Vagina (tissue), 2 donors: ENCODE measurements at regions not wholly inside any gene's neighbourhood (a gene's known extent, or its start where the extent isn't known, plus 50 kb on each side); places are given as distances from the start of the nearest gene placed in this dataset.

Experiments
- CTCF ChIP-seq, 3 experiments: fragments of 450-650 bp in 2 of 3; fragments of 200-600 bp in 1 of 3; sonication (generic) in 1 of 3; IDR thresholded peaks; one replicate each; pipeline ENCODE4 v1.5.1; 2017 to 2019; ENCODE audit warnings: antibody characterized with exemption in 3 of 3, mild to moderate bottlenecking in 2 of 3, moderate library complexity in 2 of 3
- POLR2A ChIP-seq, 2 donors: fragments of 450-650 bp; IDR thresholded peaks; one replicate each; pipeline ENCODE4 v1.6.1; 2017; ENCODE audit warnings: antibody characterized with exemption in 2 of 2, mild to moderate bottlenecking in 2 of 2, moderate library complexity in 2 of 2
- POLR2AphosphoS5 ChIP-seq, 2 donors: sonication (generic); formaldehyde crosslinking; IDR thresholded peaks; one replicate each; pipeline ENCODE4 v1.9.0; 2017; ENCODE audit warnings: antibody characterized with exemption in 2 of 2, mild to moderate bottlenecking in 2 of 2, low read depth in 1 of 2; ENCODE audit not compliant: insufficient read depth in 1 of 2

GRCh38 chr2:128421861-128422311 is 103.2 kb upstream of the HS6ST1 start:
- no peak for TF ChIP-seq CTCF (IDR thresholded peaks at IDR 0.05)
- TF ChIP-seq POLR2A (IDR thresholded peaks at IDR 0.05): no peak
- no peak for TF ChIP-seq POLR2AphosphoS5 (IDR thresholded peaks at IDR 0.05; ENCODE audit: insufficient read depth in 1 of 2, low read depth in 1 of 2)
